ENCODE measurements at regions not wholly inside any gene's neighbourhood (a gene's known extent, or its start where the extent isn't known, plus 50 kb on each side); places are given as distances from the start of the nearest gene placed in this dataset.

DNA sequence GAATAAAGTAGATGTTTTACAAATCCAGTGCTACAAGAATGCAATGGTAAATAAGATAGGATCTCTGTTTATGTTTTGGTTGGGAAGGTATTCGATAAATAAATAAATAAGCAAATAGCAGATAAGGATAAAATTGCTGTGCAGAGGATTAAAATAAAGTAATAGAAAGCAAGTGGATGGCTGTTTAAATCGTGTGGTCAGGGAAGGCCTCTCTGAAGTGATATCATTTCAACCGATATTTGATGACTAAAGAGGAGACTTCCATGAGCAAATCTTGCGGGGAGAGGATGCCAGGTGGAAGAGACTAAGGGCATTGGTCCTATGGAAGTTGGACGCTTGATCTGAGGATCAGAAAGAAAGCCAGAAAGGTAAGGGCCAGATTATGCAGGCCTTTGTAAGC is 92.0 kb upstream of the CCN2 start:
- TF ChIP-seq, protein P1, sequence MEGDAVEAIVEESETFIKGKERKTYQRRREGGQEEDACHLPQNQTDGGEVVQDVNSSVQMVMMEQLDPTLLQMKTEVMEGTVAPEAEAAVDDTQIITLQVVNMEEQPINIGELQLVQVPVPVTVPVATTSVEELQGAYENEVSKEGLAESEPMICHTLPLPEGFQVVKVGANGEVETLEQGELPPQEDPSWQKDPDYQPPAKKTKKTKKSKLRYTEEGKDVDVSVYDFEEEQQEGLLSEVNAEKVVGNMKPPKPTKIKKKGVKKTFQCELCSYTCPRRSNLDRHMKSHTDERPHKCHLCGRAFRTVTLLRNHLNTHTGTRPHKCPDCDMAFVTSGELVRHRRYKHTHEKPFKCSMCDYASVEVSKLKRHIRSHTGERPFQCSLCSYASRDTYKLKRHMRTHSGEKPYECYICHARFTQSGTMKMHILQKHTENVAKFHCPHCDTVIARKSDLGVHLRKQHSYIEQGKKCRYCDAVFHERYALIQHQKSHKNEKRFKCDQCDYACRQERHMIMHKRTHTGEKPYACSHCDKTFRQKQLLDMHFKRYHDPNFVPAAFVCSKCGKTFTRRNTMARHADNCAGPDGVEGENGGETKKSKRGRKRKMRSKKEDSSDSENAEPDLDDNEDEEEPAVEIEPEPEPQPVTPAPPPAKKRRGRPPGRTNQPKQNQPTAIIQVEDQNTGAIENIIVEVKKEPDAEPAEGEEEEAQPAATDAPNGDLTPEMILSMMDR (IDR thresholded peaks at IDR 0.05), result no peak
- no peak for TF ChIP-seq POLR2A (IDR thresholded peaks at IDR 0.05)

Data from thyroid gland (tissue), 4 donors.